Panc1 (cell line): ENCODE measurements at regions not wholly inside any gene's neighbourhood (a gene's known extent, or its start where the extent isn't known, plus 50 kb on each side); places are given as distances from the start of the nearest gene placed in this dataset.

Experiments
- TCF7L2 ChIP-seq: IDR thresholded peaks from 2 replicates; pipeline ENCODE4 v1.6.1; 2011; ENCODE audit warnings: mild to moderate bottlenecking, low read depth, low read length, inconsistent platforms
- TF ChIP-seq, protein P1 (sequence below): fragments of 450-650 bp; IDR thresholded peaks from 2 replicates; pipeline ENCODE4 v1.5.1; 2017; ENCODE audit warnings: mild to moderate bottlenecking
- TF ChIP-seq, protein P2 (sequence below), 2 experiments: IDR thresholded peaks; 2 replicates each; pipeline ENCODE4 v1.6.1; 2011 to 2012; ENCODE audit warnings: low read depth in 2 of 2, control low read depth in 1 of 2, low read length in 1 of 2, mild to moderate bottlenecking in 1 of 2, moderate library complexity in 1 of 2; ENCODE audit not compliant: insufficient read depth in 1 of 2

DNA sequence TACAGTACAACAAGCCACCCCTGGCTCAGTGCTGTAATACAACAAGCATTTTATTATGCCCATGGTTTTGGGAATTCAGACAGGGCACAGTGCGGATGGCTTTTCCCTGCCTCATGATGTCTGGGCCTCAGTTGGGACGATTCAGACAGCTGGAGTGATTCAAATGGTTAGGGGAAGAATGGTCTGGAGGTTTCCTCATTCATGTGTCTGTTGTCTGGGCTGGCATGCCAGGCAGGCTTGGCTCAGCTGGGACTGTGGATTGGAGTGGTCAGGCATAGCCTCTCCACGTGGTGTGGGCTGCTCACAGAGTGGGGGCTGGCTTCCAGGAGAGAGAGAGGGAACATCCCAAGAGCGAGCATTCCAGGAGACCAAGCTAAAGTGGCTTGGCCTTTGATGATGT, 164.4 kb downstream of the C11orf91 start:
- TF ChIP-seq, protein P1, sequence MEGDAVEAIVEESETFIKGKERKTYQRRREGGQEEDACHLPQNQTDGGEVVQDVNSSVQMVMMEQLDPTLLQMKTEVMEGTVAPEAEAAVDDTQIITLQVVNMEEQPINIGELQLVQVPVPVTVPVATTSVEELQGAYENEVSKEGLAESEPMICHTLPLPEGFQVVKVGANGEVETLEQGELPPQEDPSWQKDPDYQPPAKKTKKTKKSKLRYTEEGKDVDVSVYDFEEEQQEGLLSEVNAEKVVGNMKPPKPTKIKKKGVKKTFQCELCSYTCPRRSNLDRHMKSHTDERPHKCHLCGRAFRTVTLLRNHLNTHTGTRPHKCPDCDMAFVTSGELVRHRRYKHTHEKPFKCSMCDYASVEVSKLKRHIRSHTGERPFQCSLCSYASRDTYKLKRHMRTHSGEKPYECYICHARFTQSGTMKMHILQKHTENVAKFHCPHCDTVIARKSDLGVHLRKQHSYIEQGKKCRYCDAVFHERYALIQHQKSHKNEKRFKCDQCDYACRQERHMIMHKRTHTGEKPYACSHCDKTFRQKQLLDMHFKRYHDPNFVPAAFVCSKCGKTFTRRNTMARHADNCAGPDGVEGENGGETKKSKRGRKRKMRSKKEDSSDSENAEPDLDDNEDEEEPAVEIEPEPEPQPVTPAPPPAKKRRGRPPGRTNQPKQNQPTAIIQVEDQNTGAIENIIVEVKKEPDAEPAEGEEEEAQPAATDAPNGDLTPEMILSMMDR, result no peak
- TF ChIP-seq, protein P2, sequence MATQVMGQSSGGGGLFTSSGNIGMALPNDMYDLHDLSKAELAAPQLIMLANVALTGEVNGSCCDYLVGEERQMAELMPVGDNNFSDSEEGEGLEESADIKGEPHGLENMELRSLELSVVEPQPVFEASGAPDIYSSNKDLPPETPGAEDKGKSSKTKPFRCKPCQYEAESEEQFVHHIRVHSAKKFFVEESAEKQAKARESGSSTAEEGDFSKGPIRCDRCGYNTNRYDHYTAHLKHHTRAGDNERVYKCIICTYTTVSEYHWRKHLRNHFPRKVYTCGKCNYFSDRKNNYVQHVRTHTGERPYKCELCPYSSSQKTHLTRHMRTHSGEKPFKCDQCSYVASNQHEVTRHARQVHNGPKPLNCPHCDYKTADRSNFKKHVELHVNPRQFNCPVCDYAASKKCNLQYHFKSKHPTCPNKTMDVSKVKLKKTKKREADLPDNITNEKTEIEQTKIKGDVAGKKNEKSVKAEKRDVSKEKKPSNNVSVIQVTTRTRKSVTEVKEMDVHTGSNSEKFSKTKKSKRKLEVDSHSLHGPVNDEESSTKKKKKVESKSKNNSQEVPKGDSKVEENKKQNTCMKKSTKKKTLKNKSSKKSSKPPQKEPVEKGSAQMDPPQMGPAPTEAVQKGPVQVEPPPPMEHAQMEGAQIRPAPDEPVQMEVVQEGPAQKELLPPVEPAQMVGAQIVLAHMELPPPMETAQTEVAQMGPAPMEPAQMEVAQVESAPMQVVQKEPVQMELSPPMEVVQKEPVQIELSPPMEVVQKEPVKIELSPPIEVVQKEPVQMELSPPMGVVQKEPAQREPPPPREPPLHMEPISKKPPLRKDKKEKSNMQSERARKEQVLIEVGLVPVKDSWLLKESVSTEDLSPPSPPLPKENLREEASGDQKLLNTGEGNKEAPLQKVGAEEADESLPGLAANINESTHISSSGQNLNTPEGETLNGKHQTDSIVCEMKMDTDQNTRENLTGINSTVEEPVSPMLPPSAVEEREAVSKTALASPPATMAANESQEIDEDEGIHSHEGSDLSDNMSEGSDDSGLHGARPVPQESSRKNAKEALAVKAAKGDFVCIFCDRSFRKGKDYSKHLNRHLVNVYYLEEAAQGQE (IDR thresholded peaks at IDR 0.05; ENCODE audit: insufficient read depth in 1 of 2, low read depth in 2 of 2, low read length in 1 of 2), result no peak
- TF ChIP-seq TCF7L2, result no peak
